GM19240 (cell line): ENCODE measurements at regions not wholly inside any gene's neighbourhood (a gene's known extent, or its start where the extent isn't known, plus 50 kb on each side); places are given as distances from the start of the nearest gene placed in this dataset.
"Not testable (repeated sequence)": the region's sequence is repeated elsewhere in the genome, so short reads cannot be mapped to it uniquely, and the experiment has no call there.

ENCODE experiments used
- DNase-seq: peaks from one replicate; pipeline ENCODE4 v3.0.0; 2011; ENCODE audit warnings: low spot score; ENCODE audit not compliant: insufficient read length

GRCh38 chr5:14054965-14055963 lies 87.9 kb upstream of the TRIO start:
- DNase-seq: no peak

GRCh38 chr5:14054111-14054854 lies 88.9 kb upstream of the TRIO start:
- no peak for DNase-seq

- no peak for DNase-seq
These were observed 92.3 kb upstream of the TRIO start for GRCh38 chr5:14050821-14051220.

- DNase-seq: no peak
These were observed 94.7 kb upstream of the TRIO start for GRCh38 chr5:14048434-14048833.

GRCh38 chr5:14041528-14042192 lies 97.2 kb upstream of the DNAH5 start:
- DNase-seq: no peak

GRCh38 chr5:14040542-14040941 lies 96.1 kb upstream of the DNAH5 start:
- DNase-seq: no peak

GRCh38 chr5:14039576-14039975 lies 95.1 kb upstream of the DNAH5 start:
- no peak for DNase-seq

- no peak for DNase-seq
These were observed 94.6 kb upstream of the DNAH5 start for GRCh38 chr5:14039063-14039462.

- no peak for DNase-seq
These were observed 94.0 kb upstream of the DNAH5 start for GRCh38 chr5:14038341-14038959.

GRCh38 chr5:14036947-14037346 lies 92.5 kb upstream of the DNAH5 start:
- no peak for DNase-seq

GRCh38 chr5:14036514-14036913 lies 92.0 kb upstream of the DNAH5 start:
- no peak for DNase-seq

GRCh38 chr5:14035859-14036503 lies 91.5 kb upstream of the DNAH5 start:
- DNase-seq: no peak

GRCh38 chr5:14034963-14035362 lies 90.5 kb upstream of the DNAH5 start:
- no peak for DNase-seq

GRCh38 chr5:14032918-14033317 lies 88.4 kb upstream of the DNAH5 start:
- DNase-seq: no peak

- no peak for DNase-seq
These were observed 84.6 kb upstream of the DNAH5 start for GRCh38 chr5:14028938-14029584.

GRCh38 chr5:14028188-14028587 lies 83.7 kb upstream of the DNAH5 start:
- no peak for DNase-seq

- no peak for DNase-seq
These were observed 81.2 kb upstream of the DNAH5 start for GRCh38 chr5:14025569-14026286.

GRCh38 chr5:14022971-14023370 lies 78.5 kb upstream of the DNAH5 start:
- no peak for DNase-seq

GRCh38 chr5:14020944-14021343 lies 76.5 kb upstream of the DNAH5 start:
- not testable (repeated sequence) for DNase-seq
